ENCODE measurements at regions not wholly inside any gene's neighbourhood (a gene's known extent, or its start where the extent isn't known, plus 50 kb on each side); places are given as distances from the start of the nearest gene placed in this dataset.
"Not testable (repeated sequence)": the region's sequence is repeated elsewhere in the genome, so short reads cannot be mapped to it uniquely, and the experiment has no call there.

GRCh38 chr1:207201534-207201933 is 97.5 kb downstream of the C4BPA start:
- not testable (repeated sequence) for TF ChIP-seq CTCF (conservative IDR thresholded peaks at IDR 0.05; ENCODE audit: low read depth, low read length); EZH2 (IDR thresholded peaks at IDR 0.05; ENCODE audit: borderline replicate concordance, low read depth, low read length, poor library complexity, severe bottlenecking)
